HG02943 (cell line): ENCODE measurements at regions not wholly inside any gene's neighbourhood (a gene's known extent, or its start where the extent isn't known, plus 50 kb on each side); places are given as distances from the start of the nearest gene placed in this dataset.

Experiments
- ATAC-seq: cut with Tn5 transposase; IDR thresholded peaks from one replicate; pipeline ENCODE4 v1.9.1; 2021; ENCODE audit warnings: mild to moderate bottlenecking, low read depth, moderate library complexity; ENCODE audit not compliant: unreplicated experiment

DNA sequence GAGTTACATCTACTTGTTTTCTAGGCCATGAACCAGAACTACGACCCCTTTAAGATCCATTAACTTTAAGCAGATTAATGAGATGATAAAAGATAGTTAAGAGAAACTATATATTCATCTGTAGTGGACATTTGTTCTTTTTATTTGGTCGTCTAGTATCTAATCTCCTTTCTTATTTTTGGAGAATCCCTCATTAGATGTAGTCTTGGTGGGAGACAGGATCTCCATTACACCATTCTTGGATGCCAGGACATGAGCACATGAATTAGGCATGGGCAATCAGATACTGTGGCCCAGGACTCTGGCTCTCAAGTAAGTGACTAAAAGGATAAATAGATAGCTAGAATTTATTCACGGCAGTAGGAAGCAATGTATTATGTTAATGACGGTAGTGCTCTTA, 245.0 kb downstream of the ATP23 start:
- no peak for ATAC-seq

DNA sequence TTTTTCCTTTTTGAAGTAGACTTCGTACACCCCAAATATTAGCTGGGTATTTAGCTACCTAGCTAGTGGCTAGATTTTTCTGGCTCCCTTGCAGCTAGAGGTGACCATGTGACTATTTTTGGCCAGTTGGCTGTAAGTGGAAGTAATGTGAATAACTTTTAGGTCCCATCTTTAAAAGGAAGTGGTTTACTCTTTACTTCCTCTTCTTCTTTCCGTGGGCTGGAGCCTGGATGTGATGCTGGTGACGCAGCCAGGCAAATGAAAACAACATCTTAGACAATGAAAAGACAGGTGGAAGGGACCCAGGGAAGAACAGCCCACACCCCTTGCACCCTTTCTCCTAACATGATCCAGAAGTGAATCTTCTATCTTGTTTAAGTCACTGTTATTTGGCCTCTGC, 245.5 kb downstream of the ATP23 start:
- ATAC-seq, result no peak

DNA sequence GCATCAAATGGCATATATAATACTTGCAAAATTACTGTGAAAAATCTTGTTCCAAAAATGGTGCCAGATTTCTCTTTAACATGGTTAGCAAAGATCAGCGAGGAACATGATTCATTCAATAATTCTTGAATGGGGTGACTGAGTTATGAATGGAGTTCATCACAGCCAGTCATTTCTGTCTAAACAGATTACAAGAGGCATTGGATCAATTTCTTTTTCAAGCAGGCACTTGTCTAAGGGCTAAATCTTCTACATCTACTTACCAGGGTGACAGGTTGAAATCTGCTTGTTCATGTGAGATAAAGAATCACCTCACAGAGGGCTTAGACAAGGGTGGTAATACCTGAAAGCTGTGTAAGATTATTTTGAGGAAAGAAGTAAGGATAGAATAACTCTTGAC, 247.7 kb downstream of the ATP23 start:
- no peak for ATAC-seq

- no peak for ATAC-seq
Observed at GRCh38 chr12:58189893-58190292, 248.5 kb downstream of the ATP23 start.

DNA sequence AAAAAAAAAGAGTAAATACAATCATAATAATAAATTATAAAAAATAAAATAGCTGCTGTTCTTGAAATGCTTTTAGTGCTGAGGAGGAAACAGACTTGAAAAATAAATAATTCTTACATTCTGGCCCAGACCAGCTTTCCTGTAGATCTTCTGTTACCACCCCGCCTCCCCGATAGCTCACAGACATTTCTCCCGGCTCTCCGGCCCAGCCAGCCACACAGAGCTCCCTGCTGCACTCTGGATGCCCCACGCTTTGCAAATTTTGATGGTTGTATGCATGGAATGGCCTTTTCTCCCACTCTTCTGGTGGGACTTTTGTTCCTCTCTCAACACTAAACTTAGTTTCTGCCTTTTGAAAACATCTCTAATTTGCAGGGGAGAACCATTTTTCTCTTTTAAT, 249.3 kb downstream of the ATP23 start:
- ATAC-seq, result no peak

- no peak for ATAC-seq
Observed at GRCh38 chr12:58196971-58197370, 255.6 kb downstream of the ATP23 start.

DNA sequence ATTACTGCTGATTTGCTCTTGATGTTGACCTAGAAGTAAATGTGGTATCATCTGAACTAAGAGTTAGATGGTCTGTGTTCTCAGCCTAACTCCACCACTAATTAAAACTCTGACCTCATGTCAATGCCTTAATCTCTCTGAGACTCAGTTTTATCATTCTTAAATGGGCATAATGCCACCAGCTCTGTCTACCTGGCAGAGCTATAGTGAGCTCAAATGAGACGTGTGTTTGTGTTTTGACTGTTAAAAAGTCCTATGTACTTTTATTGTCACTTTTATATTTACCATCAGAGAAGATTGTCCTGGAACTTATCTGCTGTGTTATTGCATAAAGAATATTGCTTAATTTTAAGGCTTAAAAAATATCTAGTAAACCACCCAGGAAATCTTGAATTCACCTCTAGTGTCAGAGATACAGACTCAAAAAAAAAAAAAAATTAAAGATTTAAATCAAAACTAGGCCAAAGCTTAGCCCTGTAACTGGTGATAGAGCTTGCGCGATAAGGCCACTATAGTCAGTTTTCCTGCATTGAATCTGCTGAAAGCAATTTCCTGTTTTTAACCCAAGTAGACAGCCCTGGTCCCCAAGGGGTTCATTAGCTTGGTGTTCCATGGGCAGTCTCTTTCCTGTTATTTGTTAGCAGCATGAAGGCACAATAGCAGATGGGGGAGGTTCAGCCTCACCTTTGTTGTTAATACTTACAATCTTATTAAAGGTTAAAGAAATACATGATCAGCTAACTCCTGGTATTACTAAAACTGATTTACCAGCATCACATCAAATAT, 261.8 kb downstream of the ATP23 start:
- ATAC-seq, result no peak

- ATAC-seq, result no peak
Observed at GRCh38 chr12:58204071-58204470, 262.7 kb downstream of the ATP23 start.

DNA sequence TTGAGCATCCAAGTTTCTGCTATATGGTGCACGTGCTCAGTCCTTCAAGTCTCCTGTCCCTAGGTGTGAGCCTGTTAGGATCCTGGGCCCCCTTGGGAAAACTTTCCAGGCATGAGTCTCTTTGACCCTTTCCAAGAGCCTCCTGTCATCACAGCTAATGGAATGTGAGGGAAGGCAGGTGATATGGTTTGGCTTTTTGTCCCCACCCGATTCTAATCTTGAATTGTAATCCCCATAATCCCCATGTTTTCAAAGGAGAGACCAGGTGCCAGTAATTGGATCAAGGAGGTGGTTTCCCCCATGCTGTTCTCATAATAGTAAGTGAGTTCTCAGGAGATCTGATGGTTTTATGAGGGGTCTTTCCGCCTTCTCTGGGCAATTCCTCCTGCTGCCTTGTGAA, 265.5 kb downstream of the ATP23 start:
- no peak for ATAC-seq

DNA sequence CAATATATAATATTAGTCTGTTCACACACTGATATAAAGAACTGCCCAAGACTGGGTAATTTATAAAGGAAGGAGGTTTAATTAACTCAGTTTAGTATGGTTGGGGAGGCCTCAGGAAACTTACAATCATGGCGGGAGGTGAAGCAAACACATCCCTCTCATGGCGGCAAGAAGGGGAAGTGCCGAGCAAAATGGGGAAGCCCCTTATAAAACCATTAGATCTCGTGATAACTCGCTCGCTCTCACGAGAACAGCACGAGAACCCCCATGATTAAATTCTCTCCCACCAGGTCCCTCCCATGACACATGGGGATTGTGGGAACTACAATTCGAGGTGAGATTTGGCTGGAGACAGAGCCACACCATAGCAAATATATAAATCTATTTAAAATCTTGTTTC, 269.8 kb downstream of the ATP23 start:
- ATAC-seq, result no peak

DNA sequence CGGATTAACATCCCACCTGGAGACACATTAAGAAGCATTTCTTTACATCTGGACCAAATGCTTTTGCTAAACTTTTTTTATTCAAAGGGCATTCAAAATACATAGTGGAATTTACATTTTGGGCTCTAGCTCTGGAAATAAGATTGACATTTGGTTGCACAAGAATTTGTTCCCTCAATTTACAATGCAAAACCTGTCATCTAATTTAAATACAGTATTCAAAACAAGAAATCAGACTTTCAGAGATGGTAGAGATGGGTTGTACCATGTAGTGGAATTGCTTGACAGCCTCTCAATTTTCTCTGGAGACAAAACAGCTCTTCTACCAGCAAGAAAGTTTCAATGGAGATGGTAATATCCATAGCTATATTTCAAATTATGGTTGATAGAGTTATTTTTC, 275.8 kb downstream of the ATP23 start:
- ATAC-seq, result no peak

- ATAC-seq, result no peak
Observed at GRCh38 chr12:58224536-58225105, 283.3 kb downstream of the ATP23 start.

DNA sequence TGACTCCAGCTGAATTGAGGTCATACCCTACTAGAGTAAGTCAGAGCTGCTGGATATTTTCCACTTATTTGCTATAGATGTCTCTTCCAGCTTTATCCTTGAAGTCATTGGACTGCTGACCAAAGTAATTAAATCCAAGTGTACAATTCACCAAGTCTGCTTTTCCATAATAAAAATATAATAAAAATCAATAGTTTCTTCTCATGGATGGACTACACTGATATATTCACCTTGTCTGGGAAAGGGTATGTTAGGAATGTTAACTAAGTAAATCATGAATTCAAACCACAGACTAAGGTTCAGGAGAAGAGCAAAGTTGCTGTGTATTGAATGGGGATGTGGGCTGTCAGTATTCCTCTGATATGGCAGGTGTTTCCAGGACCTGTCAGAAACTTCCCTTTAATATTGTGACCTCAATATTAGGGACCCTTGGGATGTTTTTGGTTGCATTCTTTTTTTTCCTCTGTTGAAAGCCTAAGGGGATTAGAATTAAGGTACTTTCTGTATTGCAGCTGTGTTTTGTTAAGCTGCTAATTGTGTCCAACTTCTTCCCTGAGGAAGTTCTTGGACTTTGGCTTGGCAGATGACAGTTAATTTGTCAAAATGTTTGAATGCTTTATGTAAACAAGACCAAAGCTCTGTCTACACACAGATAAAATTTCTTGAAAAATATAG, 284.0 kb downstream of the ATP23 start:
- ATAC-seq, result no peak

- ATAC-seq, result no peak
Observed at GRCh38 chr12:58233886-58234285, 292.5 kb downstream of the ATP23 start.

- ATAC-seq, result no peak
Observed at GRCh38 chr12:58238411-58238810, 297.0 kb downstream of the ATP23 start.

GRCh38 chr12:58241099-58241498, 299.7 kb downstream of the ATP23 start:
- no peak for ATAC-seq

DNA sequence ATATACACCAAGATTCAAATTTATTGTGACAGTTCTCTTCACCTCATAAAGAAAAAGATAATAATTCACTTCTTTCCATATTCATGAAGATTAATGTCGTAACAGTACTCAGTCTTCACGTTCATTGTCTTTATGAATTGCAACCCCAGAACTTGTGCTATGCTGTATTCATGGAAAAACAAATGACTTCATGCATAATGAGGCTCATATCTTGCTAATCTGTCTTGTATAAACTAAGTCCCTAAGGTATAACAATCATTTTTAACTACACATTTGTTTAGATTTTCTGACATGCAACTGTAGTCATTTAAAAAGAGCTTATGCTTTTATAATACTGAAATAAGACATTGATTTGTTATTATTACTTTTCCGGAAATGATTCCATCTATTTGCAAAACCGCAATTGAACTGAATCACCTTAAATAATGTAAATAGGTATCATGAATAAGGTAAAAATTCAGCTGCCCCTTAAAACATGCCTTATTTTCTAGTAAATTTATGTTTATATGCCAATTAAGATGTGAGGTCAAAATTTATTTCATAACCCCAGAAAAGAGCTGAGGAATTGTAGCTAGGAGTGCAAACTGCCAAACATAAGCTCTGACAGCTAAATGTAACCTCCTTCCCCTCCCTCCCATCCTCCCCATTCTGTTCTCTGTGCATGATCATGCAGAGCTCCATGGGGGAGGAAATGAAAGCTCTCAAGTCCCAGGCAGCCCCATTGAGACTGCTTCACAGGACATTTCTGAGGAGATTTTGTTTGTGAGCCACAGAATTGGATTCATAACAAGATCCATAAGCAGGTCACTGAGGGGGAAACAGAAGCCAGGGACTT, 301.6 kb downstream of the ATP23 start:
- no peak for ATAC-seq

- ATAC-seq, result no peak
Observed at GRCh38 chr12:58247633-58248032, 306.3 kb downstream of the ATP23 start.

GRCh38 chr12:58248599-58248998, 307.2 kb downstream of the ATP23 start:
- ATAC-seq, result no peak

DNA sequence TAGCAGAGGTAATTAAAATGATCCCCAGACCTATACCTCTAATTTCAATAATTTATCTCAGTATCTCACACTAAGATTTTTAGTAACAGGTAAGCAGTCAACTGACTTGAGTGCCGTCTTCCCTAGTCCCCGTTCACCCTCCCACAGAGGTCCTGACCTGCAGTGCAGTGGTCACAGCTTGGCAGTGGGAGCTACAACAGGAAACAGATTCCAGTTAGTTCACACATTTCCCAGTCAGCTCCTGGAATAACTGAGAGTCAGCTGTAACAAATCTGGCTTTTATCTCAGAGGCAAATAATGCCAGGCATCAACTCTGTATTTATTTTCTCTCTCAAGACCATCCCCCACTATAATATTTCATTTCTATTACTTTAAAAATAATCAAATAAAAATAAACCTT, 308.2 kb downstream of the ATP23 start:
- no peak for ATAC-seq

GRCh38 chr12:58250077-58250476, 308.7 kb downstream of the ATP23 start:
- no peak for ATAC-seq
